Vagina (tissue), 2 donors: ENCODE measurements at regions not wholly inside any gene's neighbourhood (a gene's known extent, or its start where the extent isn't known, plus 50 kb on each side); places are given as distances from the start of the nearest gene placed in this dataset.

Experiments used
- DNase-seq, 2 donors: peaks; one replicate each; pipeline ENCODE4 v3.0.0-alpha.2; 2017; ENCODE audit errors: extremely low spot score in 2 of 2
- H3K27ac ChIP-seq: fragments of 200-600 bp; sonication (generic); one replicate; pipeline ENCODE4 v1.5.1; 2019
- H3K27me3 ChIP-seq: fragments of 200-600 bp; sonication (generic); one replicate; pipeline ENCODE4 v1.5.1; 2019
- H3K36me3 ChIP-seq, 2 donors: fragments of 200-600 bp; sonication (generic); one replicate each; pipeline ENCODE4 v1.5.1; 2017 to 2019
- H3K4me1 ChIP-seq: fragments of 200-600 bp; sonication (generic); one replicate; pipeline ENCODE4 v1.5.1; 2019
- H3K4me3 ChIP-seq, 2 donors: fragments of 200-600 bp; sonication (generic); 1 replicate in 1 of 2; 2 replicates in 1 of 2; pipeline ENCODE4 v1.5.1; 2016 to 2019
- H3K9me3 ChIP-seq: fragments of 200-600 bp; sonication (generic); one replicate; pipeline ENCODE4 v1.5.1; 2019
- CTCF ChIP-seq, 3 experiments: fragments of 450-650 bp in 2 of 3; fragments of 200-600 bp in 1 of 3; sonication (generic) in 1 of 3; IDR thresholded peaks; one replicate each; pipeline ENCODE4 v1.5.1; 2017 to 2019; ENCODE audit warnings: antibody characterized with exemption in 3 of 3, mild to moderate bottlenecking in 2 of 3, moderate library complexity in 2 of 3
- POLR2A ChIP-seq, 2 donors: fragments of 450-650 bp; IDR thresholded peaks; one replicate each; pipeline ENCODE4 v1.6.1; 2017; ENCODE audit warnings: antibody characterized with exemption in 2 of 2, mild to moderate bottlenecking in 2 of 2, moderate library complexity in 2 of 2
- POLR2AphosphoS5 ChIP-seq, 2 donors: sonication (generic); formaldehyde crosslinking; IDR thresholded peaks; one replicate each; pipeline ENCODE4 v1.9.0; 2017; ENCODE audit warnings: antibody characterized with exemption in 2 of 2, mild to moderate bottlenecking in 2 of 2, low read depth in 1 of 2; ENCODE audit not compliant: insufficient read depth in 1 of 2
- intact Hi-C: fragments of 100-400 bp; cut with DNase I; formaldehyde crosslinking; loops from one replicate; pipeline ENCODE4 v1.15.1; 2023

- Histone ChIP-seq H3K4me3 (no peak overlapping the region), H3K9me3 (no peaks in the 10 kb centered on the region), H3K4me1 (no peaks in the 10 kb centered on the region), H3K27ac (no peak overlapping the region), H3K27me3 (no peaks in the 10 kb centered on the region), H3K36me3 (no peaks in the 10 kb centered on the region)
- TF ChIP-seq POLR2A (IDR thresholded peaks at IDR 0.05) (no peak), CTCF (IDR thresholded peaks at IDR 0.05) (no peak), POLR2AphosphoS5 (IDR thresholded peaks at IDR 0.05; ENCODE audit: insufficient read depth in 1 of 2, low read depth in 1 of 2) (no peak)
- no peak for DNase-seq
- intact Hi-C loops = no loop called here
Observed at GRCh38 chr9:28007097-28007817, 434.0 kb upstream of the C9orf72 start.

- H3K4me3 ChIP-seq = no peak overlapping the region
- no peaks in the 10 kb centered on the region for H3K9me3 ChIP-seq
- no peaks in the 10 kb centered on the region for H3K4me1 ChIP-seq
- H3K27ac ChIP-seq = no peak overlapping the region
- no peak for DNase-seq
- no peaks in the 10 kb centered on the region for H3K36me3 ChIP-seq
- no peaks in the 10 kb centered on the region for H3K27me3 ChIP-seq
- intact Hi-C loops = no loop called here
- TF ChIP-seq POLR2A (IDR thresholded peaks at IDR 0.05) (no peak), POLR2AphosphoS5 (IDR thresholded peaks at IDR 0.05; ENCODE audit: insufficient read depth in 1 of 2, low read depth in 1 of 2) (no peak), CTCF (IDR thresholded peaks at IDR 0.05) (no peak)
Observed at GRCh38 chr9:28014212-28014611, 440.9 kb upstream of the C9orf72 start.

GRCh38 chr9:28024676-28025075, 451.4 kb upstream of the C9orf72 start:
- H3K4me1 ChIP-seq = no peaks in the 10 kb centered on the region
- no peak overlapping the region for H3K27ac ChIP-seq
- TF ChIP-seq POLR2A (IDR thresholded peaks at IDR 0.05) (no peak), CTCF (IDR thresholded peaks at IDR 0.05) (no peak), POLR2AphosphoS5 (IDR thresholded peaks at IDR 0.05; ENCODE audit: insufficient read depth in 1 of 2, low read depth in 1 of 2) (no peak)
- no peaks in the 10 kb centered on the region for H3K9me3 ChIP-seq
- no peak overlapping the region for H3K4me3 ChIP-seq
- no peaks in the 10 kb centered on the region for H3K36me3 ChIP-seq
- H3K27me3 ChIP-seq = no peaks in the 10 kb centered on the region
- no peak for DNase-seq
- intact Hi-C loops = no loop called here

GRCh38 chr9:28025186-28025585, 451.9 kb upstream of the C9orf72 start:
- Histone ChIP-seq H3K4me1 (no peaks in the 10 kb centered on the region), H3K9me3 (no peaks in the 10 kb centered on the region), H3K4me3 (no peak overlapping the region), H3K27ac (no peak overlapping the region), H3K36me3 (no peaks in the 10 kb centered on the region), H3K27me3 (no peaks in the 10 kb centered on the region)
- no peak for DNase-seq
- intact Hi-C loops = no loop called here
- TF ChIP-seq POLR2AphosphoS5 (IDR thresholded peaks at IDR 0.05; ENCODE audit: insufficient read depth in 1 of 2, low read depth in 1 of 2) = no peak
- TF ChIP-seq POLR2A (IDR thresholded peaks at IDR 0.05) = no peak
- TF ChIP-seq CTCF (IDR thresholded peaks at IDR 0.05) = no peak

GRCh38 chr9:28031521-28032267, 458.4 kb upstream of the C9orf72 start:
- no peak for DNase-seq
- TF ChIP-seq POLR2A (IDR thresholded peaks at IDR 0.05) (no peak), POLR2AphosphoS5 (IDR thresholded peaks at IDR 0.05; ENCODE audit: insufficient read depth in 1 of 2, low read depth in 1 of 2) (no peak), CTCF (IDR thresholded peaks at IDR 0.05) (no peak)
- Histone ChIP-seq H3K9me3 (no peaks in the 10 kb centered on the region), H3K4me3 (no peak overlapping the region), H3K27me3 (no peaks in the 10 kb centered on the region), H3K36me3 (no peaks in the 10 kb centered on the region), H3K4me1 (no peaks in the 10 kb centered on the region), H3K27ac (no peak overlapping the region)
- intact Hi-C loops = no loop called here
